Small intestine (tissue), 7 donors: ENCODE measurements at regions not wholly inside any gene's neighbourhood (a gene's known extent, or its start where the extent isn't known, plus 50 kb on each side); places are given as distances from the start of the nearest gene placed in this dataset.

Source experiments
- DNase-seq, 2 donors: peaks; one replicate each; pipeline versions ENCODE4 v3.0.0 to v3.0.0-alpha.2; 2013
- FAIRE-seq: peaks from 2 replicates; lab custom pipeline; 2012; peaks lifted over from hg19 to GRCh38; lab: Jason Lieb, UNC
- H3K27ac ChIP-seq, 3 donors: one replicate each; pipeline ENCODE4 v1.5.1; 2013; ENCODE audit warnings: low read length in 2 of 3, mild to moderate bottlenecking in 2 of 3, control low read depth in 1 of 3, inconsistent platforms in 1 of 3, low read depth in 1 of 3, moderate library complexity in 1 of 3
- H3K27me3 ChIP-seq, 3 donors: one replicate each; pipeline ENCODE4 v1.6.1; 2013; ENCODE audit warnings: low read length in 3 of 3, inconsistent platforms in 1 of 3; ENCODE audit not compliant: control insufficient read depth in 3 of 3, insufficient read depth in 3 of 3
- H3K36me3 ChIP-seq, 3 donors: one replicate each; pipeline ENCODE4 v1.6.1; 2013; ENCODE audit warnings: low read length in 3 of 3, inconsistent platforms in 1 of 3, low read depth in 1 of 3, mild to moderate bottlenecking in 1 of 3, moderate library complexity in 1 of 3; ENCODE audit not compliant: control insufficient read depth in 3 of 3, insufficient read depth in 2 of 3
- H3K4me1 ChIP-seq, 3 donors: one replicate each; pipeline ENCODE4 v1.6.1; 2013; ENCODE audit warnings: low read length in 2 of 3, inconsistent platforms in 1 of 3, low read depth in 1 of 3, mild to moderate bottlenecking in 1 of 3, moderate library complexity in 1 of 3; ENCODE audit not compliant: control insufficient read depth in 3 of 3, insufficient read depth in 2 of 3
- H3K4me3 ChIP-seq, 3 donors: one replicate each; pipeline ENCODE4 v1.5.1; 2013; ENCODE audit warnings: low read length in 3 of 3, control low read depth in 1 of 3, inconsistent platforms in 1 of 3, low read depth in 1 of 3, mild to moderate bottlenecking in 1 of 3, moderate library complexity in 1 of 3
- H3K9me3 ChIP-seq, 2 donors: one replicate each; pipeline ENCODE4 v1.6.1; 2013; ENCODE audit warnings: low read depth in 1 of 2, low read length in 1 of 2; ENCODE audit not compliant: control insufficient read depth in 2 of 2, insufficient read depth in 1 of 2
- WGBS, 3 donors: extraction: QIAGEN DNeasy Blood & Tissue Kit; methylation state at CpG; one replicate each; pipeline ENCODE4 v1.1.7; 2013; 5-methylcytosine and 5-hydroxymethylcytosine counted together
- donor health status: healthy with polysubstance abuse.
- donor health status: control.
- donor health status: control.
- donor health status: Bipolar disorder and iron deficiency.
- donor health status: healthy.

DNA sequence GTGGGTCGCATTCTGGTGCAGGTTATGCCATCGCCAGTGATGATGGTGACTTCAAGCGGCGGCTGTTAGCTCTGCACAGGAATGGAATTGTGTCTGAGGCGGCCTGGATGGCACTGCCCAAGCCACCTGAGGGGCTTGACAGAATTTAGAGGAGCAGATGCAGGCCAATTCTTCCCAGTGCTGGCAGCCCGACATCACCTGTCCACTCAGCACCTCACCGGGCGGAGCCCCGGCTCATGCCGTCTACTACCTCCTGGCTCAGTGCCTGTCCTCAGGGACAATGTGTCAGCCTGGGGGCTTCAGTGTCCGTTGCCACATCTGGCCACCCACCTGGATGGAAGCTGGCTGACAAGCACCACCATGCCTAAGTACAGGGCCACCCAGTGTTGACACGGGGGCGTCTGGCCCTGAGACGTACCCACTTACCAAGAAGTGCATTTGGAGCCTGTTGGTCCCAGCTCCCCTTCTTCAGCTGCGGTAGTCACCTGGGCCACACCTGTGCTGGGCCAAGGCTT is 420.5 kb upstream of the MKI67 start:
- Histone ChIP-seq H3K27me3 (peaks cover 0 to 3% (median 2%) of the 10 kb centered on the region in 3 donors), H3K27ac (no peak overlapping the region), H3K4me3 (no peak overlapping the region), H3K4me1 (no peaks in the 10 kb centered on the region), H3K36me3 (no peaks in the 10 kb centered on the region), H3K9me3 (no peaks in the 10 kb centered on the region)
- FAIRE-seq: no peak
- DNase-seq: no peak
- 82 to 86% (median 84%) methylated on average over 15 of the region's 15 CpGs for WGBS, 3 donors

DNA sequence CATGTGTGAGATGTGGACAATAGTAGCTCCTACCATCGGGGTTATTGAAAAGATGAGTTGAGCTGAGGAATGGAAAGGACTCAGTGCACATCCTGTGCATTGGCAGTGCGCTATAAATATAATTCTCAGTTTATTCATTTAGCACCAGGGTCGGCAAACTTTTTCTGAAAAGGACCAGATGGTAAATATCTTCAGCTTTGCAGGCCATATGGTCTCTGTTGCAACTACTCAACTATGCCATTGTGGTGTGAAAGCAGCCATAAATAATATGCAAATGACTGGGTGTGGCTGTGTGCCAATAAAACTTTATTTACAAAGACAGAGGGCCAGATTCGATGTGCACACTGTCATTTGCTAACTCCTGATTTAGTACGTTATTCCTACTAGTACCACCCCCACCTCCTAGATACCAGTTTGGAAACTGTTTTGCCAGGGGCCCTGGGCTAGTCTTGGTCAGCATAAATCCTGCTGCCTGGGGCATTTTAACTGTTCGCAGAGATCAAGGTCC is 422.9 kb upstream of the MKI67 start:
- Histone ChIP-seq H3K36me3 (no peaks in the 10 kb centered on the region), H3K27me3 (peaks cover 0 to 3% (median 0%) of the 10 kb centered on the region in 3 donors), H3K4me3 (no peak overlapping the region), H3K4me1 (no peaks in the 10 kb centered on the region), H3K27ac (no peak overlapping the region), H3K9me3 (no peaks in the 10 kb centered on the region)
- DNase-seq (no peak), FAIRE-seq (no peak)
- WGBS, 3 donors: 74 to 78% (median 76%) methylated on average over 6 of the region's 6 CpGs

DNA sequence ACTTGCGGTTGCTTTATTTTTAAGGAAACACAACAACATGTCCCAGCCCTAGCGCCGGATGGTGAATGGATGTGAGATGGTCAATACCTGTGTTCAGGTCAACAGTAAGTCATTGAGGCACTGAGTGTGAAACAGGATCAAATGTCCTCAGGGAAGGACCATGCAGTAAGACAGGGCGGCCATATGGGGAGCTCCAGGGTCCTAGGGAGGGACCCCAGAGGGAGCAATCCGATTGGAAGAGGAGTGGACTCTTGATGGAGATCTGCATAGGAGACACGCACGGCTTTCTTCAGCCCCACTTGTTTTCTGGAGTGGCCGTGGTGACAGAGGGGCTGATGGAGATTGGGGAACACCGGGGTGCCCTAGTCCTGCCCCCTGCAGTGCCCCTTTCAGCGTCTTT is 423.8 kb upstream of the MKI67 start:
- no peak for DNase-seq
- no peaks in the 10 kb centered on the region for H3K27me3 ChIP-seq
- H3K4me3 ChIP-seq: no peak overlapping the region
- no peak overlapping the region for H3K27ac ChIP-seq
- FAIRE-seq: no peak
- no peaks in the 10 kb centered on the region for H3K9me3 ChIP-seq
- H3K4me1 ChIP-seq: no peaks in the 10 kb centered on the region
- H3K36me3 ChIP-seq: no peaks in the 10 kb centered on the region
- WGBS, 3 donors: 83 to 86% (median 84%) methylated on average over 10 of the region's 10 CpGs

DNA sequence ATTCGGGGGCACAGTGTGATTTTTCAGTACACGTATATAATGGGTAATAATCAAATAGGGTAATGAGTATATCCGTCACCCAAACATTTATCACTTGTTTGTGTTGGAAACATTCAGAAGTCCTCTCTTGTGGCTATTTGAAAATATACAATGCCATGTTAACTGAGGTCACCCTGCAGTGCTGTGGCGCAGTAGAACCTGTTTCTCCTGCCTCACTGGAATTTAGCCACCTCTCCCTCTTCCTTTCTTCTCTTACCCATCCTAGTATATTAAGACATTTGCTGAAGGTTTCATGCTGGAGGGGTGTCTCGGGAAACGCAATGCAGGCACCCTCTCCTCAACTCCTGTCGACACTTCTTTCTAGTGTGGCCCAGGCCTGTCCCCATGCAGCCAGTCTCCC is 425.3 kb upstream of the MKI67 start:
- peaks cover 0 to 10% (median 0%) of the 10 kb centered on the region in 3 donors for H3K27me3 ChIP-seq
- no peak overlapping the region for H3K4me3 ChIP-seq
- H3K36me3 ChIP-seq: no peaks in the 10 kb centered on the region
- FAIRE-seq (no peak), DNase-seq (no peak)
- no peaks in the 10 kb centered on the region for H3K4me1 ChIP-seq
- no peak overlapping the region for H3K27ac ChIP-seq
- no peaks in the 10 kb centered on the region for H3K9me3 ChIP-seq
- WGBS, 3 donors: 75 to 91% (median 79%) methylated on average over 7 of the region's 7 CpGs

DNA sequence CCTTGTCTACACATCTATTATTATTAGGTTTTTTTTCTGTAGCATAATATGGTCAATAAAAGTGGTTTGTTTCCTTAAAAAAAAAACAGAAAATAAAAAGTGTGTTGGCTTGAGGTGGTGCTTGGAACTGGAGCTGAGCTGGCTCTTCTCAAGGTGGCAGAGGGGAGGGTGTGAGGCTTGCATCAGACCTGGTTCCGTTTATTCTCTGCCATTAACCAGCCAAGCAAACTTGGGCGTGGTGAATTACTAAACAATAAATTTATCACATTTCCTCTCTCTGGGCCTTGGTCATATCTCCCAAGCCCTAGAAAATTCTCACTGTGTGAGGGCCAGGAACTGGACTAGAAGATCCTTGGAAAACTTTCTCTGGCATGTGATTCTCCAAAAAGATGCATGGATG is 427.5 kb upstream of the MKI67 start:
- Histone ChIP-seq H3K27me3 (peaks cover 0 to 10% (median 0%) of the 10 kb centered on the region in 3 donors), H3K4me3 (no peak overlapping the region), H3K9me3 (no peaks in the 10 kb centered on the region), H3K4me1 (no peaks in the 10 kb centered on the region), H3K36me3 (no peaks in the 10 kb centered on the region), H3K27ac (no peak overlapping the region)
- 24 to 60% (median 58%) methylated on average over 2 of the region's 2 CpGs for WGBS, 3 donors
- DNase-seq (peak in 1 of 2 donors; percentile 11), FAIRE-seq (no peak)

DNA sequence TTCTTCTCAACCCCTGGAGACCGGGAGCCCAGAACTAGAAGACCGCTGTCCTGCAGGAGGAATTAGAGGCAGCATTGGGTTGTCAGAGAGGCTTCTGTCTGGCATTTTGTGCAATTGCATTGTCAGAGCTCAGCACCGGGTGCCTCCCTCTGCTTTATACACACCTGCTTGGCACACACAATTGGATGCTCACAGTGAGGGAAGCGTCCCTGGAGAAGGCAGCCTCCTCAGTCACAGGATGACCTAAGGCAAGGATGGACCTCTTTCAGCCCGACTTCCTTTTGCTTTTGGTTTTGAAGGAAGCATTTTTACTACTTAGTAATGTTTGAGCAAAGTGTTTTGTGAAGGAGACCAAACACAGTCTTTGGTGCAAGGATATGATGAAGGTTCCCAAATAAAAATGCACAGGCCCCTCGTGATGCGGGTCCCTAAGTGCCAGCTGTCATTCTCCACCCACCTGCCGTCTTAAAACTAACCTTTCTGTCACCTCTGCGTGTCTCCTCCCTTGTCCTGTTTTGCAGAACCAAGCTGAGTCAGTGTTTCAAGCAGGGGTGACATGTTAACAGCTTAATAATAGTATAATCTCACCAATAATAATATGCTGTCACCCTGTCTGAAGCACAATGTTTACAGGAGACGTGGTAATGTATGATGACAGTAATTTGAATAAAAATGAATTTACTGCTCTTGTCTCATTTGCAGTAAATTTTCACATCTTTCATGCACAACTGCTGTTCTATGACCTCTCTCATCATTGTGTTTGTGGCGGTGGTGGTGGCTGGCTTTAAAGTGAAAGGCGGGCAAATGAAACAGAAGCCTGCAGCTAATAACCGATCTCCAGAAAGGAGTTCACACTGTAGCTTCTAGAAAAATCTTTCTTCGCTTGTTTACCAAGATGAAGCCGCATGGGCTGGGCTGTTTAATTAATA is 430.2 kb upstream of the MKI67 start:
- peaks cover 0 to 10% (median 0%) of the 10 kb centered on the region in 3 donors for H3K27me3 ChIP-seq
- 53 to 71% (median 57%) methylated on average over 15 of the region's 15 CpGs for WGBS, 3 donors
- no peak overlapping the region for H3K27ac ChIP-seq
- no peaks in the 10 kb centered on the region for H3K36me3 ChIP-seq
- no peak overlapping the region for H3K4me3 ChIP-seq
- no peak for DNase-seq
- peaks cover 0 to 2% of the 10 kb centered on the region in 2 donors for H3K9me3 ChIP-seq
- H3K4me1 ChIP-seq: no peaks in the 10 kb centered on the region
- no peak for FAIRE-seq

DNA sequence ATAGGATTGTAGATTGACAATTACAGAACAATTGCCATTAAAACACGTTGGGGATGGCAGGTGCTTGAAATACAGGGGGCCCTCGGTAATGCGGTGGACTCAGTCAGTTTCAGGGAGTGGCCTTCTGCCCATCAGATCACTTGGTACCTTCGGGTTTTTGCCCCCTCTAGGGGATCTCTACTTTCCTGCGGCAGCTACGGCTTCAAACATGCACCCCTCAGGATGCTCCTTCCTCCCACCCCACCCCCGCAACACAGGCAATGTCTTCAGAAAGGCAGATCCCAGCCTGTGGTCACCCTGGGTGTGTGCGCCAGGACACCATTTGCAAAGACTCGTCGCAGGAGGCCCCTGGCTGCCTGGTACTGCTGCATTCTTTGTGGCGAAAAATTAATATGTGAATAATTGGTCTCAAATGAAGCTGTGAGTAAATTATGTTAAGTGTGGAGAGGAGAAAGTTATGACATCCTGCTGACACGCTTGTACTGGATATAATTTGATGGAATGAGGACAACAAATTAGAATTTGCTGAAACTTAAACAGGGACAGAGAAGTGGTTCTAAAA is 431.0 kb upstream of the MKI67 start:
- H3K4me1 ChIP-seq: no peaks in the 10 kb centered on the region
- 73 to 76% (median 75%) methylated on average over 12 of the region's 12 CpGs for WGBS, 3 donors
- H3K27ac ChIP-seq: no peak overlapping the region
- H3K4me3 ChIP-seq: no peak overlapping the region
- DNase-seq (no peak), FAIRE-seq (no peak)
- H3K27me3 ChIP-seq: peaks cover 0 to 10% (median 0%) of the 10 kb centered on the region in 3 donors
- no peaks in the 10 kb centered on the region for H3K36me3 ChIP-seq
- H3K9me3 ChIP-seq: peaks cover 0 to 6% of the 10 kb centered on the region in 2 donors

DNA sequence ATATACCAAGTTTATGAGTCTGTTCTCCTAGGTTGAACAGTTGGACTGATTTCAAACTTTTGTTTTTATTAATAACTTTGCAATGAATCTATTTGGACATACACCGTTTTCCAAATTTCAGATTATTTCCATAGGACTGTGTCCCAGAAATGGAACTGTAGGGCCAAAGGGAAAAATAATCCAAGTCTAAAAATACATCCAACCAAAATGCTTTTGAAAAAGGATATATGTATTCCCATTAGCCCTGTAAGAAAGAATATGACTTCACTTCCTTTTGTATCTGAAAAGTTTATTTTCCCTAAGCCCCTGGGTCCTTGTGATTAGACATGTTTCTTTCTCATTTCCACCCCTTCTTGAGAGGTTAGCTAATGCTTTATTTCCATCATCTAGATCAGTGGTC is 434.2 kb upstream of the MKI67 start:
- H3K36me3 ChIP-seq: no peaks in the 10 kb centered on the region
- whole genome bisulfite sequencing, 3 donors: 61 to 94% (median 61%) methylated on average over 1 of the region's 1 CpG
- FAIRE-seq: no peak
- H3K27me3 ChIP-seq: peaks cover 0 to 10% (median 0%) of the 10 kb centered on the region in 3 donors
- no peak overlapping the region for H3K27ac ChIP-seq
- H3K4me3 ChIP-seq: no peak overlapping the region
- H3K4me1 ChIP-seq: no peaks in the 10 kb centered on the region
- no peak for DNase-seq
- H3K9me3 ChIP-seq: peaks cover 0 to 6% of the 10 kb centered on the region in 2 donors
